Liver (tissue), 8 donors: ENCODE measurements at regions not wholly inside any gene's neighbourhood (a gene's known extent, or its start where the extent isn't known, plus 50 kb on each side); places are given as distances from the start of the nearest gene placed in this dataset.

Experiments used
- DNase-seq: peaks from one replicate; pipeline ENCODE4 v3.0.0-alpha.2; 2017; ENCODE audit warnings: low spot score
- H3K27ac ChIP-seq, 2 donors: one replicate each; pipeline ENCODE4 v1.7.0; 2013; ENCODE audit warnings: inconsistent platforms in 2 of 2, low read length in 2 of 2, control low read depth in 1 of 2, low read depth in 1 of 2, mild to moderate bottlenecking in 1 of 2
- H3K27me3 ChIP-seq, 4 donors: one replicate each; pipeline versions ENCODE4 v1.6.1 to v1.7.0; 2013; ENCODE audit warnings: low read length in 3 of 4, inconsistent platforms in 1 of 4, mild to moderate bottlenecking in 1 of 4, moderate library complexity in 1 of 4; ENCODE audit not compliant: control insufficient read depth in 4 of 4, insufficient read depth in 4 of 4
- H3K36me3 ChIP-seq, 4 donors: one replicate each; pipeline versions ENCODE4 v1.6.1 to v1.7.0; 2013; ENCODE audit warnings: low read length in 3 of 4, mild to moderate bottlenecking in 3 of 4, low read depth in 1 of 4, moderate library complexity in 1 of 4; ENCODE audit not compliant: control insufficient read depth in 4 of 4, insufficient read depth in 3 of 4
- H3K4me1 ChIP-seq, 4 donors: one replicate each; pipeline versions ENCODE4 v1.6.1 to v1.7.0; 2013; ENCODE audit warnings: low read length in 3 of 4, mild to moderate bottlenecking in 3 of 4, moderate library complexity in 1 of 4; ENCODE audit not compliant: control insufficient read depth in 4 of 4, insufficient read depth in 4 of 4
- H3K4me3 ChIP-seq, 3 donors: one replicate each; pipeline versions ENCODE4 v1.6.1 to v1.7.0; 2013; ENCODE audit warnings: low read length in 3 of 3, control low read depth in 1 of 3, low read depth in 1 of 3, mild to moderate bottlenecking in 1 of 3
- H3K9ac ChIP-seq, 2 donors: one replicate each; pipeline ENCODE4 v1.7.0; 2013; ENCODE audit warnings: low read length in 2 of 2, mild to moderate bottlenecking in 2 of 2, moderate library complexity in 2 of 2, control low read depth in 1 of 2, low read depth in 1 of 2
- H3K9me3 ChIP-seq, 4 donors: one replicate each; pipeline versions ENCODE4 v1.6.1 to v1.7.0; 2013; ENCODE audit warnings: low read length in 3 of 4; ENCODE audit not compliant: control insufficient read depth in 4 of 4
- FOXA1 ChIP-seq: IDR thresholded peaks from 2 replicates; pipeline ENCODE4 v1.6.1; 2016; ENCODE audit warnings: antibody characterized with exemption
- GABPA ChIP-seq, 2 donors: IDR thresholded peaks in 1 of 2; conservative IDR thresholded peaks in 1 of 2; 2 replicates each; pipeline ENCODE4 v1.6.1; 2016; ENCODE audit warnings: antibody characterized with exemption in 2 of 2, mild to moderate bottlenecking in 1 of 2, moderate library complexity in 1 of 2
- HNF4A ChIP-seq, 2 donors: conservative IDR thresholded peaks; 2 replicates each; pipeline ENCODE4 v1.6.1; 2016; ENCODE audit warnings: antibody characterized with exemption in 2 of 2, mild to moderate bottlenecking in 2 of 2
- HNF4G ChIP-seq: IDR thresholded peaks from 2 replicates; pipeline ENCODE4 v1.6.1; 2016; ENCODE audit warnings: antibody characterized with exemption
- NR2F2 ChIP-seq: IDR thresholded peaks from 2 replicates; pipeline ENCODE4 v1.6.1; 2016; ENCODE audit warnings: antibody characterized with exemption
- RAD21 ChIP-seq, 2 donors: IDR thresholded peaks; 2 replicates each; pipeline ENCODE4 v1.6.1; 2016; ENCODE audit warnings: antibody characterized with exemption in 2 of 2, mild to moderate bottlenecking in 2 of 2
- RXRA ChIP-seq, 2 donors: IDR thresholded peaks; 2 replicates each; pipeline ENCODE4 v1.6.1; 2017 to 2018; ENCODE audit warnings: antibody characterized with exemption in 2 of 2, mild to moderate bottlenecking in 1 of 2
- SP1 ChIP-seq: IDR thresholded peaks from 2 replicates; pipeline ENCODE4 v1.6.1; 2018; ENCODE audit warnings: antibody characterized with exemption, mild to moderate bottlenecking
- WGBS: extraction: QIAGEN DNeasy Blood & Tissue Kit; methylation state at CpG from one replicate; pipeline ENCODE4 v1.1.7; 2013; 5-methylcytosine and 5-hydroxymethylcytosine counted together
- TF ChIP-seq, protein P1 (sequence below): IDR thresholded peaks from 2 replicates; pipeline ENCODE4 v1.6.1; 2016; ENCODE audit warnings: antibody characterized with exemption
- TF ChIP-seq, protein P2 (sequence below): IDR thresholded peaks from 2 replicates; pipeline ENCODE4 v1.6.1; 2016; ENCODE audit warnings: antibody characterized with exemption
- TF ChIP-seq, protein P3 (sequence below): fragments of 150-350 bp; IDR thresholded peaks from 2 replicates; pipeline ENCODE4 v1.5.1; 2017; ENCODE audit warnings: improper control_type of control experiment, low read depth, low read length; ENCODE audit not compliant: missing input control
- TF ChIP-seq, protein P4 (sequence below): IDR thresholded peaks from 2 replicates; pipeline ENCODE4 v1.6.1; 2016; ENCODE audit warnings: antibody characterized with exemption, mild to moderate bottlenecking
- donor health status: healthy.
- donor health status: healthy.
- donor health status: healthy.
- donor health status: healthy.
- donor health status: healthy.

DNA sequence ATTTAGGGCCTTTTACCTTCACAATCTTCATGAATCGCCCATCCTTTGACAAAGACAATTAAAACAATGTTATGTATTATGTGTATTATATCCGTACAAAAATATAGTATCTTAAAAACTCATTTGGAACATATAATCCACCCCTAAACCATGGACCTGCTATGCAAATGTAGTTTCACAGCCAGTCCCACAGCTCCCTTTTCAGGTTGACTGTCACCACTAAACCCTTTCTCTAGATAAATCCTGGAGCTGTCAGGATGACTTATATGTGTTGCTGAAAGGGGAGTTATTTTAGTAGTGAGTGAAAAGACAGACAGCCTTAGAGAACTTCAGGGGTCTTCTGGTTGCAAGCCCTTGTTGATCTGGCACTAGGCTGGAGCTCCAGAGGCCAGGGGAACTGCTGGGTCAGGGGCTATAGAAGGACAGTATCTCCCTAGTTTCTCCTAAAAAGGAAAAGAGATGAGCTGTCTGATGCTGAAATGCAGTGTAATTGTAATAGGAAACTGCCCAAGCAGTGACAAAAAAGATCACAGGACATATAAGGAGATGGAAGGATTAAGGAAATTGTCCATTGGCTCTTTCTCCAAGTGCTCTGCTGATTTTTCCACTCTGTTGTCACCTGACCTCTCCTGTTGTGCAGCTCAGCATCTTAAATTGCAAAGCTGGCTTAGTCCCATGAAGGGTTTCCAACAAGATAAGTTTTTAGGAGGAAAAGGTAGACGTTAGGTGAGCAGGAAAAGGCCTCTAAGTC, 127.7 kb downstream of the S1PR1 start:
- 86% methylated on average over 3 of the region's 3 CpGs for WGBS
- H3K27me3 ChIP-seq: no peaks in the 10 kb centered on the region
- no peak for DNase-seq
- no peak overlapping the region for H3K9ac ChIP-seq
- no peak overlapping the region for H3K4me3 ChIP-seq
- no peaks in the 10 kb centered on the region for H3K36me3 ChIP-seq
- TF ChIP-seq, protein P1, sequence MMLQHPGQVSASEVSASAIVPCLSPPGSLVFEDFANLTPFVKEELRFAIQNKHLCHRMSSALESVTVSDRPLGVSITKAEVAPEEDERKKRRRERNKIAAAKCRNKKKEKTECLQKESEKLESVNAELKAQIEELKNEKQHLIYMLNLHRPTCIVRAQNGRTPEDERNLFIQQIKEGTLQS: no peak
- no peak for TF ChIP-seq SP1
- TF ChIP-seq NR2F2: no peak
- no peaks in the 10 kb centered on the region for H3K4me1 ChIP-seq
- no peaks in the 10 kb centered on the region for H3K9me3 ChIP-seq
- H3K27ac ChIP-seq: no peak overlapping the region

DNA sequence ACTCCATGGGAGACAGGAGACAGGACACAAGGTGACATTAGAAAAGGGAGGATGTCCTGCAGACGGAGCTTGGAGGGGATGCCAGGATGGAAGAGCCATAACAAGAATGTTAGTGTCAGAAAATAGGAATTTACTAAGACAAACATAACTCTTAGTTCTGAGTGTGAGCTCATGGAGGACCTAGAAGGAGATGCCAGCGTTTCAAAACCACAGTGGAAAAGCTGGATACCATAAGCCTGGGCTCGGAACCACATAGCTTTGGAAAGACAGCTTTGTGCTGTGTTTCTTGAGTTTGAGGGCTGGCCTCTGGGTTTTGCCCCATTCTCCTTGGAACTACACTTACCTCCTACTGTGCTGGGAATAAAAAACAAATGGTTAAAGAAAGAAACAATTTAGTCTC, 128.4 kb downstream of the S1PR1 start:
- no peaks in the 10 kb centered on the region for H3K4me1 ChIP-seq
- no peak for TF ChIP-seq NR2F2
- TF ChIP-seq, protein P2, sequence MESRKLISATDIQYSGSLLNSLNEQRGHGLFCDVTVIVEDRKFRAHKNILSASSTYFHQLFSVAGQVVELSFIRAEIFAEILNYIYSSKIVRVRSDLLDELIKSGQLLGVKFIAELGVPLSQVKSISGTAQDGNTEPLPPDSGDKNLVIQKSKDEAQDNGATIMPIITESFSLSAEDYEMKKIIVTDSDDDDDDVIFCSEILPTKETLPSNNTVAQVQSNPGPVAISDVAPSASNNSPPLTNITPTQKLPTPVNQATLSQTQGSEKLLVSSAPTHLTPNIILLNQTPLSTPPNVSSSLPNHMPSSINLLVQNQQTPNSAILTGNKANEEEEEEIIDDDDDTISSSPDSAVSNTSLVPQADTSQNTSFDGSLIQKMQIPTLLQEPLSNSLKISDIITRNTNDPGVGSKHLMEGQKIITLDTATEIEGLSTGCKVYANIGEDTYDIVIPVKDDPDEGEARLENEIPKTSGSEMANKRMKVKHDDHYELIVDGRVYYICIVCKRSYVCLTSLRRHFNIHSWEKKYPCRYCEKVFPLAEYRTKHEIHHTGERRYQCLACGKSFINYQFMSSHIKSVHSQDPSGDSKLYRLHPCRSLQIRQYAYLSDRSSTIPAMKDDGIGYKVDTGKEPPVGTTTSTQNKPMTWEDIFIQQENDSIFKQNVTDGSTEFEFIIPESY: no peak
- H3K27ac ChIP-seq: no peak overlapping the region
- no peaks in the 10 kb centered on the region for H3K27me3 ChIP-seq
- no peak for DNase-seq
- H3K4me3 ChIP-seq: no peak overlapping the region
- H3K9ac ChIP-seq: no peak overlapping the region
- no peaks in the 10 kb centered on the region for H3K9me3 ChIP-seq
- 76% methylated on average over 3 of the region's 3 CpGs for WGBS
- H3K36me3 ChIP-seq: no peaks in the 10 kb centered on the region

- no peak for DNase-seq
- WGBS: 69% methylated on average over 2 of the region's 2 CpGs
- no peak for TF ChIP-seq RXRA (IDR thresholded peaks at IDR 0.05)
- H3K9ac ChIP-seq: no peak overlapping the region
- H3K9me3 ChIP-seq: no peaks in the 10 kb centered on the region
- no peaks in the 10 kb centered on the region for H3K27me3 ChIP-seq
- no peak overlapping the region for H3K27ac ChIP-seq
- no peaks in the 10 kb centered on the region for H3K36me3 ChIP-seq
- no peak overlapping the region for H3K4me3 ChIP-seq
- no peaks in the 10 kb centered on the region for H3K4me1 ChIP-seq
These were observed 129.1 kb downstream of the S1PR1 start for GRCh38 chr1:101365878-101366277.

DNA sequence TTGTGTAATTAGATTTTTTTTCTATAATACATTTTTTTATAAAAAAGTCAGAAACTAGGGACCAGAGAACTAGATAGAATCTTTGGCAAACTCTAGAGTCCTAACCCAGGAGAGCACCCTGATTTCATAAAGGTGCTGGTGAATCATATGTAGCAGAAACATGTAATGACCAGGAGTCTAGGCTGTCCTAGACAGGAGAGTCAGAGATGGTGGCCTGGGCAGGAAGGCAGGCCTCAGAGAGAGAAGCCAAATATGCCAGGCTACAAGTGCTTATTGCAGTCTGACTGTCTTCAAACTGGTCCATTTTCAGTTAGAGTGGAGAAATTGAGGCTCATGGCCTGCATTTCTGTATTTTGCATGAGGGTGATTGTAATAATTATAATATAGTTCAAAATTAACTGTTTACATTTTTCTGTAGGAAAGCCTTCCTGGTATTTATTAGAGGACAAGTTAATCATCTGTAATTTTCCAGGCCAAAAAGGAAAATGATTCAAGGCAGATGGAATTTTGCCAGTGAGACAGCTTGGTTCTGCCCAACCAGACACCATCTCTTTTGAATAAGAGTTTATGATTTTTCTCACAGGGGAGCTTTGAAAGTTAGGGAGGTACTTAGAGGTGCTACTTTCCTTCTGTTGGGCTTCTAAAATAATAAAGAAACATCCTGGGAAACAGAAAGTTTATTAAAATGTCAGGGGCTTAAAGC, 129.8 kb downstream of the S1PR1 start:
- Histone ChIP-seq H3K4me1 (no peaks in the 10 kb centered on the region), H3K27ac (no peak overlapping the region), H3K4me3 (no peak overlapping the region), H3K9ac (no peak overlapping the region), H3K27me3 (no peaks in the 10 kb centered on the region), H3K9me3 (no peaks in the 10 kb centered on the region), H3K36me3 (no peaks in the 10 kb centered on the region)
- DNase-seq: no peak
- no peak for TF ChIP-seq SP1
- no peak for TF ChIP-seq HNF4A (conservative IDR thresholded peaks at IDR 0.05)
- TF ChIP-seq, protein P3, sequence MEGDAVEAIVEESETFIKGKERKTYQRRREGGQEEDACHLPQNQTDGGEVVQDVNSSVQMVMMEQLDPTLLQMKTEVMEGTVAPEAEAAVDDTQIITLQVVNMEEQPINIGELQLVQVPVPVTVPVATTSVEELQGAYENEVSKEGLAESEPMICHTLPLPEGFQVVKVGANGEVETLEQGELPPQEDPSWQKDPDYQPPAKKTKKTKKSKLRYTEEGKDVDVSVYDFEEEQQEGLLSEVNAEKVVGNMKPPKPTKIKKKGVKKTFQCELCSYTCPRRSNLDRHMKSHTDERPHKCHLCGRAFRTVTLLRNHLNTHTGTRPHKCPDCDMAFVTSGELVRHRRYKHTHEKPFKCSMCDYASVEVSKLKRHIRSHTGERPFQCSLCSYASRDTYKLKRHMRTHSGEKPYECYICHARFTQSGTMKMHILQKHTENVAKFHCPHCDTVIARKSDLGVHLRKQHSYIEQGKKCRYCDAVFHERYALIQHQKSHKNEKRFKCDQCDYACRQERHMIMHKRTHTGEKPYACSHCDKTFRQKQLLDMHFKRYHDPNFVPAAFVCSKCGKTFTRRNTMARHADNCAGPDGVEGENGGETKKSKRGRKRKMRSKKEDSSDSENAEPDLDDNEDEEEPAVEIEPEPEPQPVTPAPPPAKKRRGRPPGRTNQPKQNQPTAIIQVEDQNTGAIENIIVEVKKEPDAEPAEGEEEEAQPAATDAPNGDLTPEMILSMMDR: no peak
- TF ChIP-seq RXRA (IDR thresholded peaks at IDR 0.05): no peak
- no peak for TF ChIP-seq RAD21 (IDR thresholded peaks at IDR 0.05)
- TF ChIP-seq, protein P4, sequence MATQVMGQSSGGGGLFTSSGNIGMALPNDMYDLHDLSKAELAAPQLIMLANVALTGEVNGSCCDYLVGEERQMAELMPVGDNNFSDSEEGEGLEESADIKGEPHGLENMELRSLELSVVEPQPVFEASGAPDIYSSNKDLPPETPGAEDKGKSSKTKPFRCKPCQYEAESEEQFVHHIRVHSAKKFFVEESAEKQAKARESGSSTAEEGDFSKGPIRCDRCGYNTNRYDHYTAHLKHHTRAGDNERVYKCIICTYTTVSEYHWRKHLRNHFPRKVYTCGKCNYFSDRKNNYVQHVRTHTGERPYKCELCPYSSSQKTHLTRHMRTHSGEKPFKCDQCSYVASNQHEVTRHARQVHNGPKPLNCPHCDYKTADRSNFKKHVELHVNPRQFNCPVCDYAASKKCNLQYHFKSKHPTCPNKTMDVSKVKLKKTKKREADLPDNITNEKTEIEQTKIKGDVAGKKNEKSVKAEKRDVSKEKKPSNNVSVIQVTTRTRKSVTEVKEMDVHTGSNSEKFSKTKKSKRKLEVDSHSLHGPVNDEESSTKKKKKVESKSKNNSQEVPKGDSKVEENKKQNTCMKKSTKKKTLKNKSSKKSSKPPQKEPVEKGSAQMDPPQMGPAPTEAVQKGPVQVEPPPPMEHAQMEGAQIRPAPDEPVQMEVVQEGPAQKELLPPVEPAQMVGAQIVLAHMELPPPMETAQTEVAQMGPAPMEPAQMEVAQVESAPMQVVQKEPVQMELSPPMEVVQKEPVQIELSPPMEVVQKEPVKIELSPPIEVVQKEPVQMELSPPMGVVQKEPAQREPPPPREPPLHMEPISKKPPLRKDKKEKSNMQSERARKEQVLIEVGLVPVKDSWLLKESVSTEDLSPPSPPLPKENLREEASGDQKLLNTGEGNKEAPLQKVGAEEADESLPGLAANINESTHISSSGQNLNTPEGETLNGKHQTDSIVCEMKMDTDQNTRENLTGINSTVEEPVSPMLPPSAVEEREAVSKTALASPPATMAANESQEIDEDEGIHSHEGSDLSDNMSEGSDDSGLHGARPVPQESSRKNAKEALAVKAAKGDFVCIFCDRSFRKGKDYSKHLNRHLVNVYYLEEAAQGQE: no peak
- no peak for TF ChIP-seq HNF4G
- no peak for TF ChIP-seq FOXA1
- TF ChIP-seq GABPA (IDR thresholded peaks at IDR 0.05 in 1 of 2, conservative IDR thresholded peaks at IDR 0.05 in 1 of 2): no peak
